GM18511 (cell line): ENCODE measurements at regions not wholly inside any gene's neighbourhood (a gene's known extent, or its start where the extent isn't known, plus 50 kb on each side); places are given as distances from the start of the nearest gene placed in this dataset.

Source experiments
- ATAC-seq: cut with Tn5 transposase; IDR thresholded peaks from one replicate; pipeline ENCODE4 v1.9.1; 2021; ENCODE audit warnings: mild to moderate bottlenecking, moderate library complexity; ENCODE audit not compliant: unreplicated experiment

GRCh38 chr19:31594701-31595100, 245.5 kb upstream of the TSHZ3 start:
- ATAC-seq: no peak

GRCh38 chr19:31595521-31595920, 246.3 kb upstream of the TSHZ3 start:
- ATAC-seq: no peak

- ATAC-seq: no peak
These were observed 247.5 kb upstream of the TSHZ3 start for GRCh38 chr19:31596751-31597150.

GRCh38 chr19:31597616-31598015, 248.4 kb upstream of the TSHZ3 start:
- no peak for ATAC-seq

- no peak for ATAC-seq
These were observed 249.5 kb upstream of the TSHZ3 start for GRCh38 chr19:31598730-31599238.

- ATAC-seq: no peak
These were observed 251.6 kb upstream of the TSHZ3 start for GRCh38 chr19:31600731-31601295.

GRCh38 chr19:31601855-31602254, 252.6 kb upstream of the TSHZ3 start:
- ATAC-seq: no peak

GRCh38 chr19:31602548-31602947, 253.3 kb upstream of the TSHZ3 start:
- ATAC-seq: no peak

- ATAC-seq: no peak
These were observed 255.3 kb upstream of the TSHZ3 start for GRCh38 chr19:31604493-31605040.

GRCh38 chr19:31610018-31610417, 260.8 kb upstream of the TSHZ3 start:
- ATAC-seq: no peak

GRCh38 chr19:31611046-31611877, 262.0 kb upstream of the TSHZ3 start:
- ATAC-seq: no peak

GRCh38 chr19:31612873-31613272, 263.6 kb upstream of the TSHZ3 start:
- ATAC-seq: no peak

GRCh38 chr19:31613683-31614219, 264.5 kb upstream of the TSHZ3 start:
- ATAC-seq: no peak

GRCh38 chr19:31616031-31616430, 266.8 kb upstream of the TSHZ3 start:
- ATAC-seq: no peak

- no peak for ATAC-seq
These were observed 267.9 kb upstream of the TSHZ3 start for GRCh38 chr19:31617010-31617585.

GRCh38 chr19:31625056-31625455, 275.8 kb upstream of the TSHZ3 start:
- ATAC-seq: no peak

GRCh38 chr19:31625575-31625974, 276.3 kb upstream of the TSHZ3 start:
- no peak for ATAC-seq

GRCh38 chr19:31626941-31627340, 277.7 kb upstream of the TSHZ3 start:
- ATAC-seq: no peak

GRCh38 chr19:31627620-31628365, 278.6 kb upstream of the TSHZ3 start:
- ATAC-seq: no peak

- no peak for ATAC-seq
These were observed 280.5 kb upstream of the TSHZ3 start for GRCh38 chr19:31629579-31630363.
